Progenitor cell of endocrine pancreas (in vitro differentiated cells): ENCODE measurements at regions not wholly inside any gene's neighbourhood (a gene's known extent, or its start where the extent isn't known, plus 50 kb on each side); places are given as distances from the start of the nearest gene placed in this dataset.

ENCODE experiments used
- DNase-seq: peaks from one replicate; pipeline ENCODE4 v3.0.0; 2021; ENCODE audit warnings: low spot score; ENCODE audit not compliant: unreplicated experiment
- H3K27ac Mint-ChIP-seq: 2 replicates; pipeline ENCODE4 v1.8.0; 2021; ENCODE audit warnings: mild to moderate bottlenecking, moderate library complexity, mixed read lengths
- H3K27me3 Mint-ChIP-seq: 2 replicates; pipeline ENCODE4 v1.8.0; 2021; ENCODE audit warnings: mixed read lengths
- H3K36me3 Mint-ChIP-seq: 2 replicates; pipeline ENCODE4 v1.8.0; 2022; ENCODE audit warnings: mixed read lengths; ENCODE audit not compliant: insufficient read depth
- H3K4me1 Mint-ChIP-seq: 2 replicates; pipeline ENCODE4 v1.8.0; 2021; ENCODE audit warnings: low read depth, mixed read lengths
- H3K4me3 Mint-ChIP-seq: 2 replicates; pipeline ENCODE4 v1.8.0; 2021; ENCODE audit warnings: low read depth, mild to moderate bottlenecking, moderate library complexity, mixed read lengths
- H3K9me3 Mint-ChIP-seq: 2 replicates; pipeline ENCODE4 v1.8.0; 2021; ENCODE audit warnings: low read depth, mixed read lengths
- CTCF ChIP-seq: fragments of 200-600 bp; sonication (generic); IDR thresholded peaks from one replicate; pipeline ENCODE4 v1.5.0; 2021; ENCODE audit warnings: antibody characterized with exemption, mild to moderate bottlenecking; ENCODE audit not compliant: unreplicated experiment

DNA sequence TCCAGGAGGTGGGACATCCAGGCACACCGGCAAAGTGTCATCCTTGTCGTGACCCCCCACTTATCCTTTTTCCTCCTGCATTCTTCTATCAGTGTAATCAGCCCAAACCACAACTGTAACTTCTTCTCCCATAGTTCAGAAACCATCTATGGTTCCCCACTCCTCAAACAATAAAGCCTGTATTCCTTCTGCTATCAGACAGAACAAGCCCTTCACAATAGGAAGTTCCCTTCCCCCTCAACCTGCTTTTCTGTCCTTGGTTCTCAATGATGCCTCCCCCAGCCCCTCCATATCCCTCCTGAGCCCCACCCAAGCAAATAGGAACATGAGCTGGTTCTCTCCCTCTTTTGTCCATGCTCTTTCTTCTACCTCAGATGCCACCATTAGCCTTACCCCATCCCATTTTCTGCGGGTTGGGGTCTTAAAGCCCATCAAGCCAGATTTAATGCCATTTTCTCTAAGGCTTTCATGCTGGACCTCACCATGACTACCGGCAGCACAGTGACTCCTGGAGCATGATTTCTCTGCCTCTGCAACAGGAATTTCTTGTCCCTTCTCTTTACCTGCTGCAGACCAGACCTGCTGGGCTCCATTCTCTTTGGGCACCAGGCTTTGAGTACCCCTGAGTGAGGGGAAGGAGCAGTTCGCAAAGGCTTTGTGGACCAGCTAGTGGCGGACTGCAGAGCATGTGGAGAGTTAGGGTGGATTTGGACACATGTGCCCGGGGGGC lies 92.8 kb upstream of the PAX2 start:
- Mint-ChIP-seq H3K4me3 (no peak overlapping the region), H3K9me3 (no peaks in the 10 kb centered on the region), H3K4me1 (peaks cover 17% of the 10 kb centered on the region), H3K27ac (no peak overlapping the region), H3K27me3 (peaks cover 70% of the 10 kb centered on the region), H3K36me3 (no peaks in the 10 kb centered on the region)
- DNase-seq, result no peak
- TF ChIP-seq CTCF, result no peak

- no peak for DNase-seq
- Mint-ChIP-seq H3K4me3 (peak overlapping the region; percentile 32), H3K36me3 (no peaks in the 10 kb centered on the region), H3K27ac (no peak overlapping the region), H3K4me1 (peaks cover 17% of the 10 kb centered on the region), H3K9me3 (no peaks in the 10 kb centered on the region), H3K27me3 (peaks cover 73% of the 10 kb centered on the region)
- TF ChIP-seq CTCF, result no peak
These were observed 92.0 kb upstream of the PAX2 start for GRCh38 chr10:100653238-100653956.

DNA sequence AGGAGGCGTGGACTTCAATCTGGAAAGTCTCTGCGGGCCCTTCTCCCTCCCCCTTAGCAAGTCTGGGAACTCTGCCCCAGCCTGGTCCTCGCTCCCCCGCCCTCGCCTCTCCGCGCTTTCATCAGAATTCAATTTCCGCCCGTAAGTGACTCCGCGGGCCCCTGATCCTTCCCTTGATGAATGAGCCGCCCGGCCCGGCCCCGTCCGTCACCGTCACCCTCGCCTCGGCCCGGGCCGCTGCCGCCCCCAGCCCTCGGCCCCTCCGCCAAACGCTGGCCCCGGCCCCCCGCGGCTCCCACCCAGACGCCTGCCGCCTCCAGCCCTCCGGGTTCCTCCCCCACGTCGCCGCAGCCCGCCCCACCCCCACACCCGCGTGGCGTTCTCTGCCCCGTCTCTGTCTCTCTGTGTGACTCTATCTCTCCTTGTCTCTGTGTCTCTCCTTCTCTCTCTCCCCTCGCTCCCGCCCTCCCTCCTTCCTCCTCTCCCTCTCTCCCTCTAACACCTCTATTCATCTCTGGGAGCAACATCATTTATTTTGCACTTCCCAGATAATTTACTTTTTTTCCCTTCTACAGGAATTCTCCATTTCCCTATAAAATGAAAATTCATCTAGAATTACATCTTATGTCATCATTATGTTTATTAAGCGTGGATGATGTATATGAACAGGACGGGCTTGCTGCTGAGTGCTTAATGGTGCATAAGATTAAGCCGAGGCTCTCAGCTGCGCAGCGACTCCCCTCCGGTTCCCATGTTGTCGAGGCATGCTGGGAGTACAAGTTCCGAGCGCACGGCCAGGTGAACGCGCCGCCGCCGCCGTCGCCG lies 91.2 kb upstream of the PAX2 start:
- no peak for DNase-seq
- no peaks in the 10 kb centered on the region for H3K9me3 Mint-ChIP-seq
- no peak overlapping the region for H3K27ac Mint-ChIP-seq
- TF ChIP-seq CTCF, result no peak
- peaks cover 17% of the 10 kb centered on the region for H3K4me1 Mint-ChIP-seq
- peaks cover 74% of the 10 kb centered on the region for H3K27me3 Mint-ChIP-seq
- H3K36me3 Mint-ChIP-seq, result no peaks in the 10 kb centered on the region
- peak overlapping the region; percentile 55 for H3K4me3 Mint-ChIP-seq

GRCh38 chr10:100654782-100655325 lies 90.5 kb upstream of the PAX2 start:
- no peak overlapping the region for H3K27ac Mint-ChIP-seq
- no peak for TF ChIP-seq CTCF

GRCh38 chr10:100655326-100655759 lies 90.0 kb upstream of the PAX2 start:
- peak overlapping the region; percentile 40 for H3K4me3 Mint-ChIP-seq
- peaks cover 17% of the 10 kb centered on the region for H3K4me1 Mint-ChIP-seq
- DNase-seq, result no peak
- no peak for TF ChIP-seq CTCF
- peak overlapping the region; percentile 2 for H3K27ac Mint-ChIP-seq
- peaks cover 78% of the 10 kb centered on the region for H3K27me3 Mint-ChIP-seq
- no peaks in the 10 kb centered on the region for H3K9me3 Mint-ChIP-seq
- H3K36me3 Mint-ChIP-seq, result no peaks in the 10 kb centered on the region

More at GRCh38 chr10:100654782-100655325, 90.5 kb upstream of the PAX2 start:
- peak overlapping the region; percentile 55 for H3K4me3 Mint-ChIP-seq
- DNase-seq, result no peak
- no peaks in the 10 kb centered on the region for H3K9me3 Mint-ChIP-seq
- peaks cover 17% of the 10 kb centered on the region for H3K4me1 Mint-ChIP-seq
- H3K27me3 Mint-ChIP-seq, result peaks cover 78% of the 10 kb centered on the region
- H3K36me3 Mint-ChIP-seq, result no peaks in the 10 kb centered on the region
